OCI-LY7 (cell line): ENCODE measurements at regions not wholly inside any gene's neighbourhood (a gene's known extent, or its start where the extent isn't known, plus 50 kb on each side); places are given as distances from the start of the nearest gene placed in this dataset.

Experiments
- BruUV-seq: library from RNA; stranded (reverse); fragments of 400-500 nt; replicated peaks from 2 replicates; lab custom pipeline; 2021; lab: Mats Ljungman, UMichigan
- CTCF ChIA-PET: fragments of 300-600 bp; sonication (Branson Sonifier 250); formaldehyde crosslinking; loops from one replicate; lab custom pipeline; 2022; ENCODE audit warnings: antibody characterized with exemption; ENCODE audit not compliant: unreplicated experiment; lab: Charles Lee
- POLR2A ChIA-PET: fragments of 300-600 bp; sonication (Branson Sonifier 250); formaldehyde crosslinking; loops from one replicate; lab custom pipeline; 2022; ENCODE audit warnings: antibody characterized with exemption; lab: Charles Lee
- DNase-seq: peaks from one replicate; pipeline ENCODE4 v3.0.0-alpha.2; 2015; ENCODE audit warnings: low spot score
- H2AFZ ChIP-seq: fragments of 200-600 bp; sonication (generic), shearing (Covaris generic); 2 replicates; pipeline ENCODE4 v1.6.1; 2014; ENCODE audit warnings: mild to moderate bottlenecking, antibody characterized with exemption, low read length, moderate library complexity
- H3K27ac ChIP-seq: fragments of 200-600 bp; sonication (generic); 2 replicates; pipeline ENCODE4 v1.5.1; 2014; ENCODE audit warnings: mixed run types, low read depth, mild to moderate bottlenecking, moderate library complexity, low read length, inconsistent platforms; ENCODE audit not compliant: poor library complexity, severe bottlenecking
- H3K36me3 ChIP-seq: fragments of 200-600 bp; sonication (generic); 2 replicates; pipeline ENCODE4 v1.6.1; 2014; ENCODE audit warnings: mild to moderate bottlenecking, antibody characterized with exemption, low read length, moderate library complexity, mixed read lengths; ENCODE audit not compliant: insufficient read depth
- H3K4me1 ChIP-seq: fragments of 200-600 bp; sonication (generic); 2 replicates; pipeline ENCODE4 v1.5.1; 2014; ENCODE audit warnings: mild to moderate bottlenecking, low read length; ENCODE audit not compliant: insufficient read depth, poor library complexity, severe bottlenecking
- H3K4me2 ChIP-seq: fragments of 200-600 bp; sonication (generic); 2 replicates; pipeline ENCODE4 v1.6.1; 2014; ENCODE audit warnings: mild to moderate bottlenecking, low read length
- H3K4me3 ChIP-seq: fragments of 200-600 bp; sonication (generic); 2 replicates; pipeline ENCODE4 v1.5.1; 2014; ENCODE audit warnings: mild to moderate bottlenecking, low read depth, low read length; ENCODE audit not compliant: poor library complexity, severe bottlenecking
- H3K79me2 ChIP-seq: fragments of 200-600 bp; sonication (generic); 2 replicates; pipeline ENCODE4 v1.6.1; 2016; ENCODE audit warnings: low read depth, mild to moderate bottlenecking, low read length, moderate library complexity, mixed read lengths; ENCODE audit not compliant: insufficient read depth
- H3K9me2 ChIP-seq: fragments of 200-600 bp; sonication (generic); 2 replicates; pipeline ENCODE4 v1.6.1; 2016; ENCODE audit warnings: mild to moderate bottlenecking, low read length, mixed read lengths; ENCODE audit not compliant: insufficient read depth
- H3K9me3 ChIP-seq: fragments of 200-600 bp; sonication (generic); 2 replicates; pipeline ENCODE4 v1.6.1; 2014; ENCODE audit warnings: mild to moderate bottlenecking, mixed run types, low read length, mixed read lengths
- H4K20me1 ChIP-seq: fragments of 200-600 bp; sonication (generic); 2 replicates; pipeline ENCODE4 v1.6.1; 2014; ENCODE audit warnings: mild to moderate bottlenecking, antibody characterized with exemption, low read length, moderate library complexity, mixed read lengths; ENCODE audit not compliant: insufficient read depth
- EZH2phosphoT487 ChIP-seq: fragments of 200-600 bp; sonication (generic); IDR thresholded peaks from 2 replicates; pipeline ENCODE4 v1.6.1; 2018; ENCODE audit warnings: low read depth, borderline replicate concordance, mild to moderate bottlenecking, mixed run types, antibody characterized with exemption, low read length, moderate library complexity, mixed read lengths
- intact Hi-C: fragments of 100-400 bp; cut with micrococcal nuclease; formaldehyde crosslinking; loops from one replicate; pipeline ENCODE4 v1.10.0; 2022; ENCODE audit not compliant: unreplicated experiment
- TF ChIP-seq, protein P1 (sequence below): fragments of 200-600 bp; sonication (generic); conservative IDR thresholded peaks from 2 replicates; pipeline ENCODE4 v1.5.1; 2014; ENCODE audit warnings: mild to moderate bottlenecking, antibody characterized with exemption, low read length, moderate library complexity, mixed read lengths

DNA sequence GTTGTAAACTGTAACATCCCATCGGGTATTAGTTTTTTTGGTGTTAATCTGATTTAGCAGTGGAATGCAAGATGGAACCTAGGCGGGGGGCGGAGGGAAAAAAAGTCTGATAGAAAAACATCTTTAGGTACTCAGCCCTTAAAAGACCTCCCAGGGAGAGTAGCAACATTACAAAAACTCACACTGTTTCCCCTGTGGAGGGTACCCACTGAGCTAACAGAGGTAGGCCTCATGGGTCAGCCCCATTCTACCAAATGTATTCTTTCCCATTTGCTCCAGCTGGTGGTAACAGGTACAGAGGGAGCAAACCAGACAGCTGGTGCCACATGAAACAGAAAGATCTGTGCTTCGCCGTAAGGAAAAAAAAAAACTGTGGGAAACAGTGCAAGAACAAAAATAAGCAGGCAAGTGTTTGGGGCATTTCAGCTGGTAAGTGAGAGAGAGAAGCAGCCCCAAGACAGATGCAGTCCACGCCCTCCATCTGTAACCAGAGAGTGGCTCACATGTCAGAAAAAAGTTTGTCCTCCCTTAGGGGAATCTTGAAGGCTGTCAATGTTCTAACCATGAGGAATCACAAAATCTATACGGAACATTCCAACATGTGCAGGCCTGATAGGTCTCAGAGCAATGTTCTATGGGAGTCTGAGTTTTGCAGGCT lies 65.3 kb downstream of the HOXA1 start:
- Histone ChIP-seq H4K20me1 (no peaks in the 10 kb centered on the region), H2AFZ (no peak overlapping the region), H3K79me2 (no peaks in the 10 kb centered on the region), H3K27ac (no peak overlapping the region), H3K9me2 (no peaks in the 10 kb centered on the region), H3K36me3 (no peaks in the 10 kb centered on the region), H3K4me1 (no peaks in the 10 kb centered on the region), H3K9me3 (no peaks in the 10 kb centered on the region), H3K4me2 (no peak overlapping the region), H3K4me3 (no peak overlapping the region)
- intact Hi-C loops = no loop called here
- ChIA-PET POLR2A (no interaction called here), CTCF (no interaction called here)
- no peak for TF ChIP-seq EZH2phosphoT487
- DNase-seq = no peak
- no TSS peak for BruUV-seq

DNA sequence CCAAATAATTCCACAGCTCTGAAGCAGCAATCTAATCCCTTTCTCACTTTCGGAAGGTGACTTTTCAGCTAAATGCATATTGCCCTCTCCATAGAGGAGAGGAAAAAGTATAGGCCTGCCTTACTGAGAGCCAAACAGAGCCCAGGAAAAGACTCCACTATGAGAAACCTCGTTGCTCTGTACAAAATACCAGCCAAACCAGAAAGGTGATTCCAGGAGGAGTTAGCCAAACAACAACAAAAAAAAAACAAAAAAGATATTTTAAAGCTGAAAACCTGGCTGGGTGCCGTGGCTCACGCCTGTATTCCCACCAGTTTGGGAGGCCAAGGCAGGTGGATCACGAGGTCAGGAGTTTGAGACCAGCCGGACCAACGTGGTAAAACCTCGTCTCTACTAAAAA lies 70.5 kb downstream of the HOXA1 start:
- no peaks in the 10 kb centered on the region for H3K79me2 ChIP-seq
- CTCF ChIA-PET = no interaction called here
- no peak overlapping the region for H3K4me3 ChIP-seq
- H3K4me1 ChIP-seq = no peaks in the 10 kb centered on the region
- no TSS peak for BruUV-seq
- no peak overlapping the region for H3K4me2 ChIP-seq
- H3K9me3 ChIP-seq = no peaks in the 10 kb centered on the region
- intact Hi-C loops = no loop called here
- no peaks in the 10 kb centered on the region for H3K36me3 ChIP-seq
- POLR2A ChIA-PET = interaction anchor here (1.6 kb wide), 1 partner anchor 31 kb away, joined by 4 read pairs; no protein-coding TSS in a partner anchor
- no peak overlapping the region for H2AFZ ChIP-seq
- TF ChIP-seq, protein P1, sequence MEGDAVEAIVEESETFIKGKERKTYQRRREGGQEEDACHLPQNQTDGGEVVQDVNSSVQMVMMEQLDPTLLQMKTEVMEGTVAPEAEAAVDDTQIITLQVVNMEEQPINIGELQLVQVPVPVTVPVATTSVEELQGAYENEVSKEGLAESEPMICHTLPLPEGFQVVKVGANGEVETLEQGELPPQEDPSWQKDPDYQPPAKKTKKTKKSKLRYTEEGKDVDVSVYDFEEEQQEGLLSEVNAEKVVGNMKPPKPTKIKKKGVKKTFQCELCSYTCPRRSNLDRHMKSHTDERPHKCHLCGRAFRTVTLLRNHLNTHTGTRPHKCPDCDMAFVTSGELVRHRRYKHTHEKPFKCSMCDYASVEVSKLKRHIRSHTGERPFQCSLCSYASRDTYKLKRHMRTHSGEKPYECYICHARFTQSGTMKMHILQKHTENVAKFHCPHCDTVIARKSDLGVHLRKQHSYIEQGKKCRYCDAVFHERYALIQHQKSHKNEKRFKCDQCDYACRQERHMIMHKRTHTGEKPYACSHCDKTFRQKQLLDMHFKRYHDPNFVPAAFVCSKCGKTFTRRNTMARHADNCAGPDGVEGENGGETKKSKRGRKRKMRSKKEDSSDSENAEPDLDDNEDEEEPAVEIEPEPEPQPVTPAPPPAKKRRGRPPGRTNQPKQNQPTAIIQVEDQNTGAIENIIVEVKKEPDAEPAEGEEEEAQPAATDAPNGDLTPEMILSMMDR = no peak
- TF ChIP-seq EZH2phosphoT487 = no peak
- DNase-seq = no peak
- no peaks in the 10 kb centered on the region for H3K9me2 ChIP-seq
- no peak overlapping the region for H3K27ac ChIP-seq
- no peaks in the 10 kb centered on the region for H4K20me1 ChIP-seq

DNA sequence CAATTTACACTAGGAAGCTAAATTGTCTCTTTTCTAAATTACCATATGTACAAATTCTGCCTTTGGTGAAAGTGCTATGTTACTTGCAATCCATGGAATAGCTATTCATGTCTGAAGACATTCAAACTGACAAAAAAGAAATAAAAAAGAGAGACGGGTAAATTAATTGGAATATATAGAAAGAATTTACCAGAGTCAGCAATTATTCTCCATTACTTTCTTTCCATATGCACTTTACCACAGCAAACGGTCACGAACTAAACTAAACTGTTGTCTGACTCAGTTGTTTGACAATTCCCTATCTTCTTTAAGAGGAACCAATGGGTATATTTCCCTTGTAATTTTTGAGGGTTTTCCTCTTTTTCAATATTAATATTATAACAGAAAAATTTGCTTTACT lies 85.7 kb downstream of the HOXA1 start:
- BruUV-seq = no TSS peak
- Histone ChIP-seq H3K4me3 (no peak overlapping the region), H3K4me2 (no peak overlapping the region), H3K9me2 (no peaks in the 10 kb centered on the region), H3K36me3 (no peaks in the 10 kb centered on the region), H3K9me3 (no peaks in the 10 kb centered on the region), H2AFZ (no peak overlapping the region), H4K20me1 (no peaks in the 10 kb centered on the region), H3K79me2 (no peaks in the 10 kb centered on the region), H3K27ac (no peak overlapping the region), H3K4me1 (no peaks in the 10 kb centered on the region)
- ChIA-PET CTCF (no interaction called here), POLR2A (interaction anchor here (0.9 to 1.7 kb wide), 3 partner anchors 18 to 32 kb away, joined by 3 to 5 read pairs (median 5); no protein-coding TSS in a partner anchor)
- intact Hi-C loops = no loop called here
- DNase-seq = no peak
- no peak for TF ChIP-seq EZH2phosphoT487
- TF ChIP-seq, protein P1 = no peak
